NCI-H510A treated with DMSO at 0.1 percent for 48 hours (cell line): ENCODE measurements at regions not wholly inside any gene's neighbourhood (a gene's known extent, or its start where the extent isn't known, plus 50 kb on each side); places are given as distances from the start of the nearest gene placed in this dataset.
"Not testable (repeated sequence)": the region's sequence is repeated elsewhere in the genome, so short reads cannot be mapped to it uniquely, and the experiment has no call there.

ENCODE experiments used
- DNase-seq: peaks from one replicate; lab custom pipeline; 2025; lab: John Stamatoyannopoulos, UW

- DNase-seq: no peak
Observed at GRCh38 chr18:39305766-39306165, 1740.2 kb upstream of the CELF4 start.

- DNase-seq: no peak
Observed at GRCh38 chr18:39302481-39302880, 1736.9 kb upstream of the CELF4 start.

DNA sequence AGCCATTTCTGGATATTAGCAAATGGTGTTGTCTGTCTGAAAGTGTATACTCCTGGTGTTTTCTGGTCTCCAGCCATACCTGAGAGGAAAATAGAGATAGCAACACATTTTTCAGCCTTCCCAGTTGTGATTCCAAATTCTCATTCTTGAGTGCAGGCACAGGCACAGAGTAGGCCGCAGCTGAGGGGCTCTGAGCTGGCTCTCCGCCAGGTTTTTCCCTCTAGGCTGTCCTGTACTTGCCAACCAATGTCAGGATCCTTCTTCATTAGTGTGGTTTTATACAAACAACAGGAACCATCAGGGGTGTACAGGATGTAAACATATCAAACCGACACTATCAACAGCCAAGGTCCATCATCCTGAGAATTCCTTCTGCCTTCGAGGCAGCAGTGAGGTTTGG is 1733.6 kb upstream of the CELF4 start:
- DNase-seq: peak; percentile 35

DNA sequence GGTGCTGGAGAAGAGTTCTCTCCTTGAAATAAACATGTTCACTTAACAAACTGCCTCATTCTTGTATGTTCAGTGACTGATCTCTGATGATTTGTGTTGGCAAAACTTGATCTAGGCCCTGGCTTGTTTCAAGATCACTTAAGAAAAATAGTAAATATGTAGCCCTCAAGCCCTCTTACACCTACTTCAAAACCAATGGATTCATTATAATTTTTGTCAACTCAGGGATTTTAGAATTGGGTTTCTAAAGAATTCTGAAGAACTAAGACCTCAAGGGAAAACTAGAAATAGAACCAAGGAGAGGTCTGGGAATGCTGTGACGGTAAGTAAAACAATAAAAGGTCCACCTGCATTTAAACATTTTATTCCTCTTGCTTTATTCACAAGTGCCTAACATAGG is 1731.6 kb upstream of the CELF4 start:
- DNase-seq: no peak

- no peak for DNase-seq
Observed at GRCh38 chr18:39296293-39296888, 1730.8 kb upstream of the CELF4 start.

GRCh38 chr18:39276764-39277163 is 1711.2 kb upstream of the CELF4 start:
- DNase-seq: no peak

DNA sequence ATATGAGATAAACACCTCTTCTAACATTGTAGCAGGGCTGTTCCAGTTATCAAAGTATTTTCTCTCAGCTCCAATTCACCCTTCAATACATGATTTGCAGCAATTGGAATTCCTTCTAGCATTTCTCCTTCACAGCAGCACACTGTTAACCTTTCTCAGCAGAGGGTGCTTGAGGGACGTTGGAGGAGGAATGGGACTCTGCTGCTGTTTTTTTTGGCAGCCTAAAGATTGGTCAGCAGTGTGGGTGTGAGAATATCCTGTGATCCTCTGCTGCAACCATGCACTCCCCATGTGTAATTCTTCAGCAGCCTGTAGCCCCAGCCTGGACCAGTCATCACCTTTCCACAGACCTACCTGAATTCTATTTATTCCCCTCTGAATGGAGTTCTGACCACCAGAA is 1708.9 kb upstream of the CELF4 start:
- DNase-seq: no peak

GRCh38 chr18:39272230-39272629 is 1706.6 kb upstream of the CELF4 start:
- no peak for DNase-seq

DNA sequence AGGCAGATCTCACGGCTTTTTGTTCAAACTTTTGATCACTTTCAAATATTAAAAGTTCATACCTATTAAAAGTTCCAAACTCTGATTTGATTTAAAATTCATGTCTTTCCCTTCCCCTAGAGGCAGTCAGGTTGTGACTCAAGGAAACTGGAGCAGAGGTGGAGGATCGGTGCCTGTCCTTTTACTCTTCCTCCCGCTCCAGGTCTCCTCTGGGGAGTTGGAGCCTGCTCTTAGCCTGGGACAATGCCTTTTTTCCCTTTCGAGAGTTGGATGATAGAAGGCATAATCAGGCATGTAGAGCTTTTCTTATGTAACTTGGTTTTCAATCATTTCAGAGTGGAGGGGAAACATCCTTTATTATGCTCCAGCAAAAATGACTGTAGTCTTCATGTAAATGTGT is 1706.1 kb upstream of the CELF4 start:
- DNase-seq: no peak

GRCh38 chr18:39260565-39260964 is 1695.0 kb upstream of the CELF4 start:
- no peak for DNase-seq

GRCh38 chr18:39259736-39260135 is 1694.1 kb upstream of the CELF4 start:
- peak; percentile 84 for DNase-seq

DNA sequence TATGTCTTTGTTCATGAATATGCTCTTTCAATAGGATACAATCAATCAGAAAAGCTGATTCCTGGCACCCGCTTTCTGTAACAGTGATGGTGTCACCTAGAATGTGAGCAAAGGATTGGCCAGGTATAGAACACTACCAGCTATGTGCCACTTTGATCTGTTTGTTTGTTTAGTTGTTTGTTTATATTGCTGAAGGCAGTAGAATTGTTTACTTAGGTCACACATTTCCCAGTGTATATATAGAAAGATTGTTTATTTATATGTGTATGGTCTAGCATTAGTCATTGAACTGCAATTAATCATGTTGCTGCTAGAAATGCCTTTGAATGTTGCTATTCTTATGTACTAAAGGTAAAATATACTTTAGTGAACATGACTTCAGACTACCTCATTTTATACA is 1678.6 kb upstream of the CELF4 start:
- DNase-seq: no peak

GRCh38 chr18:39241534-39241933 is 1675.9 kb upstream of the CELF4 start:
- DNase-seq: peak; percentile 42

DNA sequence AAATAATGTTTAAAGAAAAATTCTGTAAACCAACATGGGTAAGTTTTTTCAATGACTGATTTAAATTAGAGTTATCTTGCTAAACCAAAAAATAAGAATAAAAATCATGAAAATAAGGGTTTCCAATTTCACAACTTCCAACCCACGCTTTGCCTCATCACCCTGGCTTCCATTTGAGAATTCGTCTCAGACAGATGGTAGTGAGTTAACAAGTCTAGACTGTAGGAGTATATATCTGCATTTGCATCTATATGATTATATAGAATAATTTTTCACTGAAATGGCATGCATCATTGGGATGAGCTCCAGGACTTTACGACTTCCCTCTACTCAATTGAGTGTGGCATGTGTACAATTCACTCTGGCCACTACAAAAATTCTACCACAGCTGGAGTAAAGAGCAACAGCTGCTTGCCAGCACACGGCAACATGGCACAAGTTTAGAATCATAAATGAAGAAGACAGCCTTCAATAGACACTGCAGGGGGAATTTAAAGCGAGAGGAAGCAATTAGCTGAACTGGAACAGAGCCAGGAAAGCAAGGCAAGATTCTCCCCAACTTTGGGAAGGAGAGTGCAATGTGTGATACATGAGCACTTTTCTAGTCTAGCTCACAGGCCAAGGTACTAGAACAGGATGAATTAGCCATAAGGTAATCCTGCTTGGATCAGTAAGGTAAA is 1673.5 kb upstream of the CELF4 start:
- DNase-seq: no peak

DNA sequence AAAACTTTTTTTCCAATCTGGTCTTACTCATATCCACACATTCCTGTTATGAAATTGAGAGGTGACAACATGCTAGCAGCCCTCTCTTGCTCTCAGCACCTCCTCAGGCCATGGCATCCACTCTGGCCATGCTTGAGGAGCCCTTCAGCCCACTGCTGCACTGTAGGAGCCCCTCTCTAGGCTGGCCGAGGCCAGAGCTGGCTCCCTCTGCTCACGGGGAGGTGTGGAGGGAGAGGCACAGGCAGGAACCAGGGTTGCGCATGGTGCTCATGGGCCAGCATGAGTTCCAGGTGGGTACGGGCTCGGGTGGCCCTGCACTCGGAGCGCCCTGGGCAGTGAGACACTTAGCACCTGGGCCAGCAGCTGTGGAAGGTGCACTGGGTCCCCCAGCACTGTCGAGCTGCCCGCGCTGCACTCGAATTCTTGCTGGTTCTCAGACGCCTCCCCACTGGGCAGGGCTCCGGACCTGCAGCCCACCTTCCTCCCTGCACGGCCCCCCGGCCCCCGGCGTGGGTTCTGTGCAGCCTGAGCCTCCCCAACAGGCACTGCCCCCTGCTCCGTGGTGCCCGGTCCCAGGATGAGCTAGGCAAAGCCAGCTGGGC is 1669.6 kb upstream of the CELF4 start:
- DNase-seq: no peak

DNA sequence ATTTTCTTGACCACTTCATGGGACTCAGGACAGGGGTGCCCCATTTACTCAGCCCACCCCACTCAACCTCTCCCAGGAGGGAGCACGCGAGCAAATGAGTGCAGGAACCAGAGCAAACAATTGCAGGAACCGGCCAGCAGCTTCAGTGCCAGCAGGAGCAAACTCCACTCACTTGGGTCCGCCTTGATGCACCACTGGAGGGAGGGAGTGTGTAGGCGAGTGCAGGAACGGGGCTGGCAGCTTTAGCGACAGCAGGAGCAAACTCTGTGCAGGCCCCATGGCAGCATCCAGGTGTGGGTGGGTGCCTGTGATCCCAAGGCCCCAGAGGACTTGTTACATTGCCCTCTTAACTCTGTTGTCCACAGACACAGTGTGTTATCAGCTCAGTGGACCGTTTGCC is 1667.3 kb upstream of the CELF4 start:
- DNase-seq: no peak

DNA sequence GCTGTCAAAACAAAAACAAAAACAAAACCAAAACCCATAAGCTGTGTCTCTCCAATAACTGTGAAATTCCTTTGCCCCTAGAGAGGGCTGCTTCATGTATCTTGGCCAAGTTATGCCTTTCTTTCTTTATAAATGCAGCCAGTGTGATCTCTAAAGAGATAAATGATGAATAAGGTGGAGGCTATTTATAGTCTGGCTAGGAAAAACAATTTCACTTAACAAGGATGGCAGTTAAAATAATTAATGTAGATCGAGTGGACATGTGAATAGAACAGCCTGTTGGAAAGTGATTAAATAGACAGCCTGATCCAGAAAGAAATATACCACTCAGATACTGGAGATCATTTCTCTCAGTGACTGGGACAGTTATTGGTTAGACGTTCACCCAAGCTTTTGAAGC is 1666.9 kb upstream of the CELF4 start:
- DNase-seq: no peak

DNA sequence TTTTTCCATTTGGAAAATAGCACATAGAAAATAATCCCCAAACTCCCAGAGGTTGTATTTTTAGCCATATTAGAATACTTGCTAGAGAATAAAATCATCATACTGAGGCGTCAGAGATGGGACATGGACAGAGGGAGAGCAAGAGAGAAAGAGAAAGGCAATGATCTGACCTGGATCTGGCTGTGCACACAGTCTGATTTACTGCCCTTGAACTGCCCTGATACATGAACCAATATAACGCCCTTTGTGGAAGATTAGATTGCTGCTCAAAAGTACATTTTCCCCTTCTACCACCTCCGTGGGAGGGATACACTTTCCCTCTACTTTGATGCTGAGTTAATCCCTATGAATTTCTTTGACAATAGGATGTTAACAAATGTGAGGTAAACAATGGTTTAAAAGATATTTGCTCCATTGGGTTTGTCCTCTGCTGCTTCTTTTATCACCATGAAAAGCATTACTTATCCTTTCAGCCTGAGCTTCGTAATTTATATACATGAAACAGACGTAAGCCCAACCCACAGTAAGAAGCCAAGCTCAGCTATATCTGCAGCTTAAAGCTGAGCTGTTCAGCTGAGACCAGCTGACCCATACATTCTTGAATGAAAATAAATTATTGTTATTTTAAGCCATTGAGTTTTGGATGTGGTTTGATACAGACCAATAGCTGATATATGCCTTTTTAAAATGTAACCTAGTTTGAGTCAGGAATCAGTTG is 1664.6 kb upstream of the CELF4 start:
- DNase-seq: no peak

GRCh38 chr18:39227769-39228168 is 1662.2 kb upstream of the CELF4 start:
- not testable (repeated sequence) for DNase-seq

DNA sequence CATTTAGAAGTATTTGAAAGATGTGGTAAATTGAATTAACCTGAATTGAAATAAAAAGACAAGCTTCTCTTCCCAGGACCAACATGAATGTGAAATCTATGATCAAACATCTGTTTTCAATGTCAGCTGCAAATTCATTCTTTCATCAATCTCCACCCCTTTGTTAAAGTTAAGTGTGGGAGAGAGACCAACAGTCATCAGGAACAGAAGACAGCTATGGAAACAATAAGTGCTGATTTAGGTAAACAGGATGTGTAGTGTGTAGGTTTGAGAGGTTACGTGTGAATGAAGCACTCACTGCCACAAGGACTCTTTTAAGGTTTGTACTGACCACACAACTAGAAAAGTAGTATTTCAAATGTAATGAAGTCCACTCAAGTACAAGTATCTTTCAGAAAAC is 1659.8 kb upstream of the CELF4 start:
- peak; percentile 87 for DNase-seq

DNA sequence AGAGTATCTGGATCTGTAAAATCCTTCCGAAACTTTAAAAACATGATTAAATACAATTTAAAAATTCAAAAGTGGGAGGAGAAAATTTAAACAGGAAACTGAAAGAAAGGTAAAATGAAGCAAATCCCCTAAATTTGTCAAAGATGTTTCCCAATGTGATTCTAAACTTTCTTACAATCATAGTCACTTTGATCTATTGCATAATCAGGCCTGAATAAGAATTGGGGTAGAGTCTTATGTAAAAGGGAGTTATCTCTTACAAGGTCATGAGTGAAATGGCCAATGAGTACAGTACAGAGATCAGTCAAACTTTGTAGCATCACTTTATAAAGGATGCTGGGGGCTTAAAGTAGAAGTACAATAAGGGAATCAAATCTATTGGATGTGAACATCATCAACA is 1657.7 kb upstream of the CELF4 start:
- no peak for DNase-seq

GRCh38 chr18:39215920-39216319 is 1650.3 kb upstream of the CELF4 start:
- no peak for DNase-seq

- no peak for DNase-seq
Observed at GRCh38 chr18:39211461-39211860, 1645.9 kb upstream of the CELF4 start.
